ENCODE measurements at regions not wholly inside any gene's neighbourhood (a gene's known extent, or its start where the extent isn't known, plus 50 kb on each side); places are given as distances from the start of the nearest gene placed in this dataset.

DNA sequence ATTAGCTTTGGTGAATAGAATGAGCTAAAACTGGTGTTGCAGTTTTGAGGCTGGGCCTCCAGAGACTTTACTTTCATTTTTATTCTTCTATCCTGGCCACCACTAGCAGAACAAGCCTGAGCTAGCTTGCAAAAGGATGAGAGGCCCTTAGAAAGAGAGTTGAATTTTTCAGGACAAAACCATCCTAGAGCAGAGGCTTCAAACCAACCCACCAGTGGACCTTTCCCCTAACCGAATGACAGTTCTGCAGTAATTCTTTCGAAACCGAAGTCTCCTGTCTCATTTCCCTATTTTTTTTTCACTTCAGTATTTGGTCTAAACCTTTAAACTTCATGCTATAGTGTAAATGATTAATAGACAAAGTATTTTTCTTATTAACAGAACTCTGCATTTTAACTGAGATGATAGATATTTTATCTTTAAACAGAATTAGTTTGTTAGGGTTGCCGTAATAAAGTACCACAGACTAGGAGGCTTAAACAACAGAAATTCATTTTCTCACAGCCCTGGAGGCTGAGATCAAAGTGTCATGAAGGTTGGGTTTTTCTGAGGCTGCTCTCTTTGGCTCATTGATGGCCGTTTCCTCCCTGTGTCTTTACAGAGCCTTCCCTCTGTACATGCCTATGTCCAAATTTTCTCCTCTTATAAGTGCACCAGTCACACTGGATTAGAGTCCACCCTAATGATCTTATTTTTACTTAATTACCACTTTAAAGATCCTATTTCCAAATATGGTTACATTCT, 80.6 kb upstream of the PAK5 start:
- DNase-seq: no peak

DNA sequence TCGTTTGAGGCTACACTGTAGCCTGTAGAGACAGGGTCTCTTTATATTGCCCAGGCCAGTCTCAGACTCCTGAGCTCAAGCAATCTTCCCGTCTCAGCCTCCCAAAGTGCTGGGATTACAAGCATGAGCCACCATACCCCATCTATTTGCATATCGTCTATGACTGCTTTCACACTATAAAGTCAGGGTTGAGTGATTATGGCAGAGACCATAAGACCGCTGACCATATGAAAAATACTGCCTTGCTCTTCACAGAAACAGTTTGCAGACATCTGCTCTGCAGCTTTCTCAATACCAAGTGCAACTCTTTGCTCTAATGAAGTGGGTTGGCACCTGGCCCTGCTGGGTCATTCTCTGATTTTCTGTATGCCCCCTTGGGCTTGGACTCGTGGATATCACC, 79.5 kb upstream of the PAK5 start:
- no peak for DNase-seq

DNA sequence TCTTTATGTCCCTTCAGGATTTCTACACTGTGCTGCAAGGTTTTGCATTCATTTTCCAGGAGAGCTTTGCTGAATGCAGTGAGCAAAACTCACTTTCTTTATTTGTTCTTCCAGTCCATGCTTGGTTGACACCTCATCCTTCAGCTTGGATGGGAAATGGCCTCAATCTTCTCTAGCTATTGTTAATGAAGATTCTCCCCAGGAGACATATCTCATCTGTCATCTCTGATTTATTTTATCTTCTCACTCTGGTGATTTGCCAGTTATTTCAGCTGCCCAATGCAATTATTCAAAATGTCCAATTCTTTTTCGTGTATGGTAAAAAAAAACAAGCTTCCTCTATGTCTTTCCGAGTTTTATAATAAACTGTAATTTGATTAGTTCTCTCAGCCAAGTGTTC, 77.9 kb upstream of the PAK5 start:
- no peak for DNase-seq

DNA sequence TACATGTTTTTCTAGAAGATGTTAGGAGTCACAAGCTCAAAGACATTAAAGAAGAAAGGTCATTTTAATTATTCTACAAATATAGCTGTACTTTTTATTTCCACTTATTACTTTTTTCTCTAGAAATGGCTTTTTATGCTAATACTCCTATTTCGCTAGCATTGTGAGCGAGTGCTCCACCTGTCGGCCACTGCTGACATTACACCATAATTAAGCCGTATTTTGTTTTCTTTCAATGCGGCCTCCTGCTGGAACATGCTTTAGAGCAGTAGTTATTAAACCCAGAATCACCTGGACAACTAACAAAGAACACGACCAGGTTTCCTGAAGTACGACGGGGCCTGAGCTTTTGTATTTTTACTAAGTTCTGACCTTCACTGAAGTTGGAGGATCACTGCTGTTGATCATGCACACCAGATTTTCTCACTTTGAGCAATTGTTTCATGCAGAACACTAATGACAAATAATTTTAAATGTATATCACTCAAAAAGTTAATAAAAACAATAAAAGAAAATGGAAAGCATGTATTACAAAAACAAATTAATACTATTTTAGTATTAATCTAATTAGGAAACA, 74.1 kb upstream of the PAK5 start:
- DNase-seq: peak; percentile 8

DNA sequence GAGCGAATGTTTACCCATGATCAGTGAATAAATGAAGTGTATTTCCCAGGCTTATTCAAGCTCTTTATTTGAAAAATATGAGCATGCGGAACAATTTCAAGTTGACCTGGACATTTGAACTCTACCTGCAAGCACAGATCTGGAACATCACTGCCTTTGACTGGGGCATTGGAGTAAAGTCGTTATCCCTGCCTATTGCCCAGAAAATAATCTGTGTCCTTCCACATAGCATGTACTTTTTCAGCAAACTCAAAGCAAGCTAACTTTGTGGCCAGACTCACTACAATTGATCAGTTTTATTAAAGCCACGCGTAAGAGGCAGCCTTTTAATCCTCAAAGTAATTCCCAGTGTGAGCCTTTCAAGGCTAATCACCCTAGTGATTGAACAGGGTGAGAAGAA, 73.4 kb upstream of the PAK5 start:
- no peak for DNase-seq

DNA sequence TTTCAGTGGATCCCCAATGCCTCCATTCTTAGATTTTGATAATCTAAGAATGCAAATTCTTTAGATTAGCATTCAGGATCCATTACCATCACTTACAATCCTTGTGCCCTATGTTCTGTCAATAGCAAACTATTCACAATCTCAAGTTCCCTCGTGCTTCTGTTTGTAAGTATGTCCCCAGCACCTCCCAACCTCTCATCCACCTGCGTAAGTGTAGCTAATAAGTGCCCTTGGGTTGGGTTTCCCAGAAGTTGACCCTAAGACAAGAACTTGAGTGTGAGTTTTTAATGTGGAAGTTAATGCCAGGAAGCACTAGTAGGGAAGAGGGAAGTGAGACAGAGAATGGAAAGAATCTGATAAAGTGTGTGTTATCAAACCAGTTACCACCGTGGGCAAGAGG, 72.6 kb upstream of the PAK5 start:
- no peak for DNase-seq

DNA sequence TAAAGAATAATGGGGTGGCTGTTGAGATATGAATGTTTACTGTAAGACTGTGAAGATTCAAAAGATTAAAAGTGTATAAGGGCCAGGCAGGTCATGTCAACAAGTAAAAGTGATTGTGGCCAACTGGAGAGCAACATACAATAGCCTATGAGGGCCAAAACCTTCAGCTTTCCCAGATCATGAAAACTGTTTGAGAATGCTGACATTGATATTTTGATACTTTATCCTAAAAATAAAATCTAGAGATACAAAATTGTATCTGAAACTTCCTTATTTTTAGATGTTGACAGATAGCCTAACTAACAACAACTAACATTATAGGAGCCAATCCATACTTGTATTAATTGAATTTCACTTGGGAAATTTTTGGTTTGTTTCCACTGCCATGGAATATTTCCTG, 70.3 kb upstream of the PAK5 start:
- DNase-seq: no peak

DNA sequence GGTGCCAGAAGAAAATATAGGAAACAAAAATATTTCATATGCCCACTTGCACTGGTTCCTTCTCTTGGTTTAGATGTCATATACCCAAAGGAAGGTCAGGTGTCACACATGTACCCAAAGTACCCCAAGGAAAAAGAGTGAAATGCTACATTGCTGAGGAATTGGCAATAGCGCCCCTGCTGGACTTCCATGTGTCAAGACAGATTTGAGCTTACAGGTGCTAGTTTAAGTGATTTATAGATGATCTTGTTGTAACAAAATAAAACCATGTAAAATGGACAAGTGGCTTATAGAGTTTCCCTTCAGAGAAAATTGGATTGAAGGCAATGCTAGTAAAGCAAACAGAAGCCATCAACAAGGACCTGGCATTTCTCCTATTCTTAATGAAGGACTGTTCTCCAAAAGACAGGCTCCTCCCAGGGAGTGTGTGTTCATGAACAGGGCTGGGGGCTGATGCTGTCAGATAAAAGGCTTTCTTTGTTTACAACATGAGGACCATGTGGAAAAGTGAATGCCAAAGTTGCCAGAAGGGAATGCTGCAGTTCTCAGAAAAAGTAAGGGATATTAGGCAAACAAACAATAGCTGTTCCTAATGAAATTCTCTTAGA, 64.3 kb upstream of the PAK5 start:
- DNase-seq: no peak

DNA sequence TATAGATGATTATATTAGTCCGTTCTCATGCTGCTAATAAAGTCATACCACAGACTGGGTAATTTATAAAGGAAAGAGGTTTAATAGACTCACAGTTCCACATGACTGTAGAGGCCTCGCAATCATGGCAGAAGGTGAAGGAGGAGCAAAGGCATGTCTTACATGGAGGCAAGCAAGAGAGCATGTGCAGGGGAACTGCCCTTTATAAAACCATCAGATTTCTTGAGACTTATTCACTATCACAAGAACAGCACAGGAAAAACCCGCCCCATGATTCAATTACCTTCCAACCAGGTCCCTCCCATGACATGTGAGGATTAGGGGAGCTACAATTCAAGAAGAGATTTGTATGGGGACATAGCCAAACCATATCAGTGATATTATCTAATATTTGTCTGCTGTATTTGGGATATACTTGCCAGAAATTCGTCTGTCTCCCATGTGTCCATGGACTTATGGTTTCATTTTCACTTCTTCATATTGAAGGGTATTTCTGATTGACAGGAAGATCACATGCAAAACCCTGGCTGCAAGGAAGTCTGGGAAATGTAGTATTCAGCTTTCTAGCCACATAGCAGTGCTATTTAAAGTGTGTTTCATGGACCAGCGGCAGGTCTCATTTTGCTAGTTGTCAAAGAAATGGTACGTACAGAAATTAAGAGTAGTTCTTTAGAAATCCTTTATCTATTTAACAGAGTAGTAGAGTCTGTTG, 50.5 kb upstream of the PAK5 start:
- DNase-seq: no peak
